ENCODE measurements at regions not wholly inside any gene's neighbourhood (a gene's known extent, or its start where the extent isn't known, plus 50 kb on each side); places are given as distances from the start of the nearest gene placed in this dataset.
"Not testable (repeated sequence)": the region's sequence is repeated elsewhere in the genome, so short reads cannot be mapped to it uniquely, and the experiment has no call there.

GRCh38 chr4:65223601-65224000 lies 446.7 kb downstream of the EPHA5 start:
- no peak overlapping the region for H3K4me2 ChIP-seq (ENCODE audit: low read length)
- TF ChIP-seq CTCF (IDR thresholded peaks at IDR 0.05; ENCODE audit: low read depth, low read length) (no peak), EZH2phosphoT487 (IDR thresholded peaks at IDR 0.05; ENCODE audit: low read depth) (no peak)
- no peaks in the 10 kb centered on the region for H3K27me3 ChIP-seq (ENCODE audit: low read depth, low read length)
- H3K4me1 ChIP-seq (ENCODE audit: low read length): peaks cover 14% of the 10 kb centered on the region
- H4K20me1 ChIP-seq (ENCODE audit: insufficient read depth, low read length): no peaks in the 10 kb centered on the region
- no peak overlapping the region for H2AFZ ChIP-seq (ENCODE audit: low read depth, low read length)
- no peaks in the 10 kb centered on the region for H3K9me3 ChIP-seq (ENCODE audit: insufficient read depth, low read length)
- no peak overlapping the region for H3K9ac ChIP-seq (ENCODE audit: low read length)
- no peak overlapping the region for H3K4me3 ChIP-seq (ENCODE audit: low read length)
- no peaks in the 10 kb centered on the region for H3K36me3 ChIP-seq (replicated peaks; ENCODE audit: low read depth, low read length)
- H3K79me2 ChIP-seq (ENCODE audit: low read length): no peaks in the 10 kb centered on the region
- H3K27ac ChIP-seq (ENCODE audit: low read length): no peak overlapping the region

GRCh38 chr4:65223074-65223473 lies 447.2 kb downstream of the EPHA5 start:
- H3K9ac ChIP-seq (ENCODE audit: low read length); H3K27ac ChIP-seq (ENCODE audit: low read length); H2AFZ ChIP-seq (ENCODE audit: low read depth, low read length); H3K79me2 ChIP-seq (ENCODE audit: low read length); H3K27me3 ChIP-seq (ENCODE audit: low read depth, low read length); H3K36me3 ChIP-seq (replicated peaks; ENCODE audit: low read depth, low read length); H3K9me3 ChIP-seq (ENCODE audit: insufficient read depth, low read length); H3K4me3 ChIP-seq (ENCODE audit: low read length); H3K4me2 ChIP-seq (ENCODE audit: low read length); H3K4me1 ChIP-seq (ENCODE audit: low read length); H4K20me1 ChIP-seq (ENCODE audit: insufficient read depth, low read length): not testable (repeated sequence)

- H2AFZ ChIP-seq (ENCODE audit: low read depth, low read length): no peak overlapping the region
- H3K4me2 ChIP-seq (ENCODE audit: low read length): no peak overlapping the region
- no peaks in the 10 kb centered on the region for H3K4me1 ChIP-seq (ENCODE audit: low read length)
- no peaks in the 10 kb centered on the region for H3K27me3 ChIP-seq (ENCODE audit: low read depth, low read length)
- H3K27ac ChIP-seq (ENCODE audit: low read length): no peak overlapping the region
- H3K79me2 ChIP-seq (ENCODE audit: low read length): no peaks in the 10 kb centered on the region
- no peaks in the 10 kb centered on the region for H3K9me3 ChIP-seq (ENCODE audit: insufficient read depth, low read length)
- H3K36me3 ChIP-seq (replicated peaks; ENCODE audit: low read depth, low read length): no peaks in the 10 kb centered on the region
- H3K4me3 ChIP-seq (ENCODE audit: low read length): no peak overlapping the region
- no peaks in the 10 kb centered on the region for H4K20me1 ChIP-seq (ENCODE audit: insufficient read depth, low read length)
- TF ChIP-seq CTCF (IDR thresholded peaks at IDR 0.05; ENCODE audit: low read depth, low read length): no peak
- no peak for TF ChIP-seq EZH2phosphoT487 (IDR thresholded peaks at IDR 0.05; ENCODE audit: low read depth)
- H3K9ac ChIP-seq (ENCODE audit: low read length): no peak overlapping the region
Measured at GRCh38 chr4:65217179-65217578, 453.1 kb downstream of the EPHA5 start.

DNA sequence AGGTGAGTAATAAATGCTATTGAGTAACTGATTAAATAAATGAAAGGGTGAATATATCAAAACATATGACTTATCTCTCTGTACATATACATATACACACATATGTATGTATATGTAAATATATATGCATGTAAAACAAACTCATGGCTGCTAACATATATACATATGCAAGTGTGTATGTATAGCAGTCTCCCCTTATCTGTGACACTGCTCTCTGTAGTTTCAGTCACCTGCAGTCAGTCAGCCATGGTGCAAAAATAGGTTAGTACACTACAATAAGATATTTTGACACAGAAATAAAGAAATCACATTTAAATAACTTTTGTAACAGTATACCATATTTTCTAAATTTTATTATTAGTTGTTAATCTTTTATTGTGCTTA lies 467.4 kb downstream of the EPHA5 start:
- no peaks in the 10 kb centered on the region for H3K4me1 ChIP-seq (ENCODE audit: low read length)
- no peaks in the 10 kb centered on the region for H3K9me3 ChIP-seq (ENCODE audit: insufficient read depth, low read length)
- TF ChIP-seq EZH2phosphoT487 (IDR thresholded peaks at IDR 0.05; ENCODE audit: low read depth) (no peak), CTCF (IDR thresholded peaks at IDR 0.05; ENCODE audit: low read depth, low read length) (no peak)
- H3K4me3 ChIP-seq (ENCODE audit: low read length): no peak overlapping the region
- no peak overlapping the region for H3K4me2 ChIP-seq (ENCODE audit: low read length)
- no peak overlapping the region for H3K27ac ChIP-seq (ENCODE audit: low read length)
- no peak overlapping the region for H2AFZ ChIP-seq (ENCODE audit: low read depth, low read length)
- no peaks in the 10 kb centered on the region for H3K27me3 ChIP-seq (ENCODE audit: low read depth, low read length)
- H3K79me2 ChIP-seq (ENCODE audit: low read length): no peaks in the 10 kb centered on the region
- no peak overlapping the region for H3K9ac ChIP-seq (ENCODE audit: low read length)
- H3K36me3 ChIP-seq (replicated peaks; ENCODE audit: low read depth, low read length): no peaks in the 10 kb centered on the region
- H4K20me1 ChIP-seq (ENCODE audit: insufficient read depth, low read length): no peaks in the 10 kb centered on the region
